ENCODE measurements at regions not wholly inside any gene's neighbourhood (a gene's known extent, or its start where the extent isn't known, plus 50 kb on each side); places are given as distances from the start of the nearest gene placed in this dataset.

DNA sequence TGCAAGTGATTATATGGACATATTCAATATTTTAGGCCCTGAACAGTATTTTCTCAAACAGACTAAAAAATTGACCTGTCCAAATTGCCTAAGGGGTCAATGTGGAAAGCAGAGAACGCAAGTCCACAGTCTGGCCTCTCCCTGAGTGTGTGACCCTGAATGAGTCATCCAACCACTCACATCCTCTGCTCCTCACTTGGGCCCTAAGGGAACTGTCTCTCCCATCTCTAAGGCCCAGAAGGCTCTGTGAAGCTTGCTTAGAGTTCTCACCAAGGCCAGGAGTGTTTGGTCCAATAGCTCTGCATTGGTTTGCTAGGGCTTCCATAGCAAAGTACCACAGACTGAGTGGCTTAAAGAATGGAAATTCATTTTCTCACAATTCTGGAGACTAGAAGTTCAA, 155.1 kb downstream of the LSM5 start:
- TF ChIP-seq, protein P1, sequence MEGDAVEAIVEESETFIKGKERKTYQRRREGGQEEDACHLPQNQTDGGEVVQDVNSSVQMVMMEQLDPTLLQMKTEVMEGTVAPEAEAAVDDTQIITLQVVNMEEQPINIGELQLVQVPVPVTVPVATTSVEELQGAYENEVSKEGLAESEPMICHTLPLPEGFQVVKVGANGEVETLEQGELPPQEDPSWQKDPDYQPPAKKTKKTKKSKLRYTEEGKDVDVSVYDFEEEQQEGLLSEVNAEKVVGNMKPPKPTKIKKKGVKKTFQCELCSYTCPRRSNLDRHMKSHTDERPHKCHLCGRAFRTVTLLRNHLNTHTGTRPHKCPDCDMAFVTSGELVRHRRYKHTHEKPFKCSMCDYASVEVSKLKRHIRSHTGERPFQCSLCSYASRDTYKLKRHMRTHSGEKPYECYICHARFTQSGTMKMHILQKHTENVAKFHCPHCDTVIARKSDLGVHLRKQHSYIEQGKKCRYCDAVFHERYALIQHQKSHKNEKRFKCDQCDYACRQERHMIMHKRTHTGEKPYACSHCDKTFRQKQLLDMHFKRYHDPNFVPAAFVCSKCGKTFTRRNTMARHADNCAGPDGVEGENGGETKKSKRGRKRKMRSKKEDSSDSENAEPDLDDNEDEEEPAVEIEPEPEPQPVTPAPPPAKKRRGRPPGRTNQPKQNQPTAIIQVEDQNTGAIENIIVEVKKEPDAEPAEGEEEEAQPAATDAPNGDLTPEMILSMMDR (IDR thresholded peaks at IDR 0.05): no peak
- no peak for TF ChIP-seq POLR2AphosphoS5 (IDR thresholded peaks at IDR 0.05; ENCODE audit: insufficient read depth in 1 of 2, low read depth in 1 of 2)
- no peak for TF ChIP-seq POLR2A (IDR thresholded peaks at IDR 0.05)

All from vagina (tissue), 2 donors.